ENCODE measurements at regions not wholly inside any gene's neighbourhood (a gene's known extent, or its start where the extent isn't known, plus 50 kb on each side); places are given as distances from the start of the nearest gene placed in this dataset.

DNA sequence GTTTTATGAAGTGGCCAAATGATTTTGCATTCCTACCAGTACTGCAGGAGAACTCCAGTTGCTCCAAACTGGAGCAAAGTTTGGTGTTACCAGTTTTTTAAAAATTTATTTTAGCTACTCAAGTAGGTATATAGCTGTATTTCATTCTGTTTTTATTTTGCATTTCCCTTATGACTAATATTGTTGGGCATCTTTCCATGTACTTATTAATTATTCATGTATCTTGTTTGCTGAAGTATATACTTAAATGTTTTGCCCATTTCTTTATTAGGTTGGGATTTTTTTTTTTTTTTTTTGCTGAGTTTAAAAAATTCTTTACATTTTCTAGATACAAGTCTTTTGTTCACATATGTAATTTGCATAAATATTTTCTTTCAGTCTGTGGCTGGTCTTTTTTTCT, 386.6 kb upstream of the DAB2 start:
- TF ChIP-seq, protein P1, sequence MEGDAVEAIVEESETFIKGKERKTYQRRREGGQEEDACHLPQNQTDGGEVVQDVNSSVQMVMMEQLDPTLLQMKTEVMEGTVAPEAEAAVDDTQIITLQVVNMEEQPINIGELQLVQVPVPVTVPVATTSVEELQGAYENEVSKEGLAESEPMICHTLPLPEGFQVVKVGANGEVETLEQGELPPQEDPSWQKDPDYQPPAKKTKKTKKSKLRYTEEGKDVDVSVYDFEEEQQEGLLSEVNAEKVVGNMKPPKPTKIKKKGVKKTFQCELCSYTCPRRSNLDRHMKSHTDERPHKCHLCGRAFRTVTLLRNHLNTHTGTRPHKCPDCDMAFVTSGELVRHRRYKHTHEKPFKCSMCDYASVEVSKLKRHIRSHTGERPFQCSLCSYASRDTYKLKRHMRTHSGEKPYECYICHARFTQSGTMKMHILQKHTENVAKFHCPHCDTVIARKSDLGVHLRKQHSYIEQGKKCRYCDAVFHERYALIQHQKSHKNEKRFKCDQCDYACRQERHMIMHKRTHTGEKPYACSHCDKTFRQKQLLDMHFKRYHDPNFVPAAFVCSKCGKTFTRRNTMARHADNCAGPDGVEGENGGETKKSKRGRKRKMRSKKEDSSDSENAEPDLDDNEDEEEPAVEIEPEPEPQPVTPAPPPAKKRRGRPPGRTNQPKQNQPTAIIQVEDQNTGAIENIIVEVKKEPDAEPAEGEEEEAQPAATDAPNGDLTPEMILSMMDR (IDR thresholded peaks at IDR 0.05), result no peak
- TF ChIP-seq POLR2A (IDR thresholded peaks at IDR 0.05), result no peak

Measured in heart left ventricle (tissue), 13 donors.